PC-9 (cell line): ENCODE measurements at regions not wholly inside any gene's neighbourhood (a gene's known extent, or its start where the extent isn't known, plus 50 kb on each side); places are given as distances from the start of the nearest gene placed in this dataset.

ENCODE experiments used
- EZH2 ChIP-seq: fragments of 200-600 bp; sonication (generic); IDR thresholded peaks from 2 replicates; pipeline ENCODE4 v1.8.0; 2017; ENCODE audit warnings: antibody characterized with exemption, low read depth
- TF ChIP-seq, protein P1 (sequence below): fragments of 200-600 bp; sonication (generic); conservative IDR thresholded peaks from 2 replicates; pipeline ENCODE4 v1.6.1; 2017; ENCODE audit warnings: mixed run types, antibody characterized with exemption, mild to moderate bottlenecking, moderate library complexity

DNA sequence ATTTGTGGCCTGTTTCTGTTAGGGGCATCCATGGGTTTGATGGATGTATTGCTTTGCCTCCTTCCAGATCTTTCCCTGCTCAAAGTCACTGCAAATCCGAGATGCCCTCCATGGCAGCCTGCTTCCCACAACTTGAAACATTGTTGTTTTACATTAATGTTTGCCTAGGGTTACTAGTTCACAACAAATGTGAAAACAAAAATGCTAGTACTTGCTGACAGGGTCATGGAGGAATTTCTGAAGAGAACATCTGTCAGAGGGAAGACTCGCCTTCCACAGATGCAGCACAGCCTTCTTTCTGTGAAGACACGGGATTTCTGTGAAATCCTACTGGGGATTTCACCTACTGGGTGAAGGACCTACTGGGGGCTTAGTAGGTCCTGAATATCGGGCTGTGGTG lies 260.0 kb upstream of the FN1 start:
- no peak for TF ChIP-seq EZH2
- TF ChIP-seq, protein P1, sequence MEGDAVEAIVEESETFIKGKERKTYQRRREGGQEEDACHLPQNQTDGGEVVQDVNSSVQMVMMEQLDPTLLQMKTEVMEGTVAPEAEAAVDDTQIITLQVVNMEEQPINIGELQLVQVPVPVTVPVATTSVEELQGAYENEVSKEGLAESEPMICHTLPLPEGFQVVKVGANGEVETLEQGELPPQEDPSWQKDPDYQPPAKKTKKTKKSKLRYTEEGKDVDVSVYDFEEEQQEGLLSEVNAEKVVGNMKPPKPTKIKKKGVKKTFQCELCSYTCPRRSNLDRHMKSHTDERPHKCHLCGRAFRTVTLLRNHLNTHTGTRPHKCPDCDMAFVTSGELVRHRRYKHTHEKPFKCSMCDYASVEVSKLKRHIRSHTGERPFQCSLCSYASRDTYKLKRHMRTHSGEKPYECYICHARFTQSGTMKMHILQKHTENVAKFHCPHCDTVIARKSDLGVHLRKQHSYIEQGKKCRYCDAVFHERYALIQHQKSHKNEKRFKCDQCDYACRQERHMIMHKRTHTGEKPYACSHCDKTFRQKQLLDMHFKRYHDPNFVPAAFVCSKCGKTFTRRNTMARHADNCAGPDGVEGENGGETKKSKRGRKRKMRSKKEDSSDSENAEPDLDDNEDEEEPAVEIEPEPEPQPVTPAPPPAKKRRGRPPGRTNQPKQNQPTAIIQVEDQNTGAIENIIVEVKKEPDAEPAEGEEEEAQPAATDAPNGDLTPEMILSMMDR, result no peak
